ENCODE measurements at regions not wholly inside any gene's neighbourhood (a gene's known extent, or its start where the extent isn't known, plus 50 kb on each side); places are given as distances from the start of the nearest gene placed in this dataset.

DNA sequence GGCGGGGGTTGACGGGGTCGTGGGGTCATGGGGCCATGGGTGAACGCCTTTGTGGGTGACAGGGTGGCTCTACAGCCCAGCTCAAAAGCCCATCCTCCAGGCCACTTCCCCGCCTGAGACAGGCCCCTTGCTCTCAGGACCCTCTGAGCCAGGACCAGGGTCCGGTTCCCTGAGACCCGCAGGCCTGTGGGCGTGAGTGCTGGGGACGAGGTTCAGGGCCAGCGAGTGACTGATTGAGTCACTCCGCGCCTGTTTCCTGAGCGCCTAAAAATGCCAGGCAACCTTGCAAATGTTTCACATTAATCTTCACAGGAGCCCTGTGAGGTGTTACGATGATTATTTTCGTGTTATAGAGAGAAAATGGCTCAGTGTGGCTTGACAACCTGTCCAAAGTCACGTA is 97.8 kb downstream of the ZNF674 start:
- DNase-seq: no peak

DNA sequence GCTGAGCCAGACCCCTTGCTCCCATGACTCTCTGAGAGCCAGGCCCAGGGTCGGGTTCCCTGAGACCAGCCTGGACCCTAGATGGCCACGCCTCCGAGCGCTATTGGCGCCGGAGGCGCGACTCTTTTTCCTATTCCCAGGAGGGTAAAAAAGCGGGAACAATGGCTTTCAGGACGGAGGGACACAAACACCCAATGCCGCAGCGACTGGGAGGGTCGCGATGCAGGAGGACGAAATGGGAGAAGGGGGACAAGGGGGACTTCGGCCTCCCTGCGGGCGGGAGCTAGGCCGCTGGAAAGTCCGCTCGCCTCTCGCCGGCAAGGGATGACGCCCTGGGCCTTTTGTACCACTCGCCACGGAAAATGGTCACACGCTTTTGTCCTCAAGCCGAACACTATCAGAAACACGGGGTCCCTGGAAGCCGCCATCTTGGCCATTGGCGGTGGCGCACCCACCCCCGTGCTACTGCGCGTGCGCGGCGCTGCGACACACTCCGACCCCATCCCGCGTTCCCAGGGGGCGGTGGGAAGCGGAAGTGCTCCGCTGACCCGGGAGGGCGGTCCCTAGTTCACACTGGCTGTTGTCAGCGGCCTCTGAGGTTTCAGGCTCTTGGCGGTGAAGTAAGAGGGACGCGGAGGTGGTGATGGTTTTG is 98.4 kb downstream of the ZNF674 start:
- DNase-seq: peak; percentile 60 to 89 (median 80)

- DNase-seq: no peak
These were observed 101.2 kb downstream of the ZNF674 start for GRCh38 chrX:46444011-46444410.

- DNase-seq: no peak
These were observed 108.5 kb downstream of the ZNF674 start for GRCh38 chrX:46436744-46437143.

DNA sequence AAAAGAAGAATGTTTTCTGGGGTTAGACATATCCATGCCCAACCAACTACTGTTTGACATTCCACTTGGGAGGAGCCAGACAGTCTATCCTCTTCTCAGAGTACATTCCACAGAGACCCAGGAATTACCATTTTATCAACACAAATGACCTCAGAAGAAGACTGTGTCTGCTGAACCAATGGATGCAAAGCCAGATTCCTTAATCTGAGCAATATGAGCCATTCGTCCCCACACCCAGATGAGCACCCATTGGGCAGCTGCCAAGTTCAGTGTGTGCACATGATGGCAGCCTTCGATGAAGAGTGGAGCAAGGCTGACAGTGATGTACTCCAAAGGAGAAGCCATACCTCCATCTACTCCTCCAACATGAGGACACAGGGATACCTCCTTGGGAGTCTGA is 111.3 kb downstream of the ZNF674 start:
- DNase-seq: no peak

- DNase-seq: peak; percentile 4 to 56 (median 37)
These were observed 136.4 kb downstream of the ZNF674 start for GRCh38 chrX:46408553-46409407.

GRCh38 chrX:46407753-46408130 is 137.5 kb downstream of the ZNF674 start:
- no peak for DNase-seq

DNA sequence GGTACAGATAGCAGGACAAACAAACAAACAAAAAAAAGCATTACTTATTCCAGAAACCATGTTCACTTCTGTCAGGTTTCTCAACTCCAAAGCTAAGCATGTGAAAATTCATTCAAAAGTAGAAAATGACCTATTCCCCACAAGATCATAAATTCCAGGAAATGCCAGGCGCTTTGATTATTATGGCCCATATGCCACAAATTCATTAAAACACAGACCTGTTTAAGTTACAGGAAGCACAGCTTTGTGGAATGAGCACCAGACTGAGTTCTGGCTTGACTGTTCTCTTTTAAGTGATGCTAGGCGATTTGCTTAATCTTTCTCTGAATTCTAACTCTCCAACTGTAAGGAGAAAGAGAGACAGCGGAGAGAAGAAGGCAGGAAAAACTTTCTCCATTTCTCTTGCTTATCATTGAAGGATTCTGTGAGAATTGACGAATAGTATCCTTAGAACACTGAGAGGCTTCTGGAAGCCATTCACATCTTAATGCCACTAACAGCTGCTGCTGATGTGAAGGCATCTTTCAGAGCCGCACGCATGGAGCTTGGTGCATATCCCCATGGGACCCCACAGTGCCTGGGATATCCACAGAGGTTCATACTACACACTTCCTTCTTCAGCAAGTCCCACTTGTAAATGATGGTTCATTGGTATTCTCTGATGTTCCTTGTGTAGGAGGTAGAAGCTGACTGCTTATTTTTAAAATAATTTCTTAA is 138.0 kb downstream of the ZNF674 start:
- DNase-seq: no peak

- no peak for DNase-seq
These were observed 140.4 kb downstream of the ZNF674 start for GRCh38 chrX:46404774-46405173.

DNA sequence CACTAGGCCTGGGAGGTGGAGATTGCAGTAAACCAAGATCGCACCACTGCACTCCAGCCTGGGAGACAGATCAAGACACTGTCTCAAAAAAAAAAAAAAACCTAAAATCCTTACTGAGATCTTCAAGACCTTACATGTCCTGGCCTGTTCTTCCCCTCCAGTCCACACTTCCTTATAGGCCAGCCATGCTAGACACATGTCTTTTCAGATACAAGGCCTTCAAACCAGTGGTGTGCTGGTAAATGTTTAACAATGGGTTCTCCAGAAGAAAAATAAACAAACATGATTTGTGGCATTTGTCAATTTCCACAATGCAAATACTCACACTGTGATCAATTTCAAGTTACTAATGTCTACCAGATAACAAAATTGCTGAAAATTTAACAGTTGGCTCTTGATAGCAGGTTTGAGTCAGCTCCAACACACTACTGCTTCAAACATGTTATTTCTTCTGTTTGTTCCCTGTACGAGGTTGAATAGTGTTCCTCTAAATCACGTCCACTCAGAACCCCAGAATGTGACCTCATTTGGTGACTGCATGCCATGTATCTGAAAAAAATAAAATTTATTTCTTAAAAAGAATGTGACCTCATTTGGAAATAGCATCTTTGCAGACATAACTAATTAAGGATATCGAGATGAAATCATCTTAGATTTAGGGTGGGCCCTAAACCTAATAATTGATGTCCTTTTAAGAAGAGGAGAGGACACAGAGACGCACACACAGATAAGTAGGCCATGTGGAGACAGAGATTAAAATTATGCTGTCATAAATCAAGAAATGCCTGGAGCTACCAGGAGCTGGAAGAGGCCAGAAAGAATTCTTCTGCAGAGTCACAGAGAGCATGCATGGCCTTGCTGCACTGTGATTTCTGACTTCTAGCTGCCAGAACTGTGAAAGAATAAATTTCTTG is 144.4 kb downstream of the ZNF674 start:
- DNase-seq: no peak

DNA sequence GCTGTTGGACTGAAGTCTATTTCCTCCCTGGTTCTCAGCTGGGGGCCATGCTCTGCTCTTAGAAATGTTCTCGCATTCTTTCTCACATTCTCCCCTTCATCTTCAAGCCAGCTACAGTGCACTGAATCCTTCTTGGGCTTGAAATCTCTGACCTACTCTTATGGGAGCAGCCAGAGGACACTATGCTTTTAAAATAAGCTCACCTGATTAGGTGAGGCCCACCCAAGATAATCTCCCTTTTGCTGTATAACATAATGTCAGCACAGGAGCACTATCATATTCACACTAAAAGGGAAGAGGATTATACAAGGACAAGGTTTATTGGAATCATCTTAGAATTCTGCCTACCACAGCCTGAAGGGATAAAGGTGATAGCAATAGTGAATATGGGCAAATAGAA is 146.3 kb downstream of the ZNF674 start:
- DNase-seq: no peak

- no peak for DNase-seq
These were observed 147.1 kb downstream of the ZNF674 start for GRCh38 chrX:46398126-46398525.

GRCh38 chrX:46386511-46386910 is 158.7 kb downstream of the ZNF674 start:
- DNase-seq: no peak

DNA sequence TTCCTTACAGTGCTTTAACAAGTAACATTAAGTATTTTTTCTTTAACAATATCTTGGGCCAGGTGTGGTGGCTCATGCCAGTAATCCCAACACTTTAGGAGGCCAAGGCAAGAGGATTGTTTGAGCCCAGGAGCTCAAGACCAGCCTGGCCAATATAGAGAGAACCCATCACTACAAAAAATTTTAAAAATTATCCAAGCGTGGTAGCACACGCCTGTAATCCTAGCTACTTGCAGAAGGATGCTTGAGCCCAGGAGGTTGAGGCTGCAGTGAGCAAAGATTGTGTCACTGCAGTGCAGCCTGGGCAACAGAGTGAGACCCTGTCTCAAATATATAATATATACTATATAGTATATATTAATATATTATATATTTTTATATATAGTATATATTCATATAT is 162.2 kb downstream of the ZNF674 start:
- peak in 1 of 5 experiments; percentile 19 for DNase-seq

DNA sequence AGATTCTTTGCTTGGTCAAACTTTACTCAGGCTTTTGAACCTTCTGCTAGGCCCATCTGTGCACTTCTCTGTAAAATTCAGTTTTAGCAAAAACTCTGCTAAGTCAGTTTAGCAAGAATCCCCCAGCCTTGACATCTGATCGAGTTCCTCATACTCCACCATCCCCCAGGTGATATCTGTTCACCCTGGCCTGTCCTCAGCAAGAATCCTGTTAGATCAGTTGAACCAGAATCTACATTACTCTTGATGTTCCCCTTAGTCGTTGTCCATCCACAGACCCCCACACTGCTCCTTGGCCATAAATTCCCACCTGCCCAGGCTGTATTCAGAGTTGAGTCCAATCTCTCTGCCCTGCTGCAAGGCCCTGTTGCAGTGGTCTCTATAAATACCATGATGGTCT is 162.6 kb downstream of the ZNF674 start:
- DNase-seq: no peak

GRCh38 chrX:46381630-46382029 is 163.6 kb downstream of the ZNF674 start:
- DNase-seq: peak in 2 of 5 experiments; percentile 1 to 53

GRCh38 chrX:46380148-46380752 is 165.0 kb downstream of the ZNF674 start:
- DNase-seq: no peak

DNA sequence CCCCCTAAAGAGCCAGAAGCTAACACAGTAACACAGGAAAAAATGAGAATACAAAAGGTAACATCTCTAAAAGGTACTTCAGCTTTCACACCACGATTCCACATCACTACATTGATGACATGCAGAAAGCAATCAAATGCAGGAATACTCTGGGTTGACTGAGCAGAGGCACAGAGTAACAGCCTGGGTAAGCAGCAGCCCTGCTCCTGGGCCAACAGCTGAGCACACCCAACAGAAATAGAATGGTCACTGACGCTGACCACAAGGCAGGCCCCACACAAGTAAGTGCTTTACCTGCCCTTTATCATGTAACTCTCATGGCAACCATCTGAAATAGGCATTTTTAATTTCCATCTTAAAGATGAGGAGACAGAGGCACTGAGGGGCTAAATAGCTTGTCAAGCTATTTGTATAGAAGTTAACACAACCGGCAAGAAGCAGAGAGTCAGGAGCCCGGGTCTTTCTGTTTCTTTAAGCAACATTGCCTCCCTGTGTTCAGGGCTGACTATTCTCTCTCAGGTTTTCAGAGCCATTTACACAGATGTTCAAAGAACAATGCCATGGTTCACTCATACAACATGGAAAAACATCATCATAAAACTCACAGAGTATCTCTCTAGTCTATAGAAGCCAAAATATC is 168.9 kb downstream of the ZNF674 start:
- peak in 3 of 5 experiments; percentile 0 to 70 (median 4) for DNase-seq

DNA sequence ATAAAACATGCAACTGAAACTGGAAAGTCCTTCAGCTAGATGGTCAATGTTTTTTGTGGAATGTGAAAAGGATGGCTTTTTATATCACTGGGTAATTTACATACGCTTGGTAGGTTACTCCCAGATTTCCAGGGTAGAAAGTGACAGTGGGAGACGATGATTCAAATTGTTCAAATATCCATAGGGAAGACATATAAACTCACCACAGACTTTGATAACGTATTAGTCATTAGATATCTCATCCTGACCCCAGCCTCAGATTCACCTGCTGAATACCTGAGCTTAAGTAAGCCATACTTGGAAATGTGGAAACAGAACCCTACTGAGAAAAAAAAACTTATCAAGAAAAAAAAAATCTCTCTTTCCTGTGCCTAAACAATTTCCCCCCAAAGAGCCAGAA is 169.4 kb downstream of the ZNF674 start:
- no peak for DNase-seq

DNA sequence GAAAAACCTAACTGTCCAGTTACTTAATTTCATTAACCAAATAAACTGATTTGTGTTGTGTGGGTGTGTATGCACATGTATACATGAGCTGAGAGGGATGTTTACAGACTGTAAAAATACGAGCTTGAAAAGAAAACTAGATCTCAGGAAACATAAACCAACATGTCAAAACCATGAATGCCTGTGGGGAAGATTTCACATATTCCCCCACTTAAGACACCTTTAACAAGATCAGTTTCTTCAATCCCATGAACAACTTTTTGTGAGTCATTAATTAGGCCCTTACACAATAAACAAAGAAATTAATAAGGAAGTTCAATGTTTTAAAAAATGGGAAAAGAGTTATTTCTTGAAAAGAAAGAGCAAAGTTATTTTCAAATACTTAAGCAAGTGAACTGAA is 170.8 kb downstream of the ZNF674 start:
- no peak for DNase-seq

- no peak for DNase-seq
These were observed 177.7 kb downstream of the ZNF674 start for GRCh38 chrX:46367491-46367890.

All from T-helper 2 cell (primary cell).